Lower lobe of right lung (tissue), 2 donors: ENCODE measurements at regions not wholly inside any gene's neighbourhood (a gene's known extent, or its start where the extent isn't known, plus 50 kb on each side); places are given as distances from the start of the nearest gene placed in this dataset.
"Not testable (repeated sequence)": the region's sequence is repeated elsewhere in the genome, so short reads cannot be mapped to it uniquely, and the experiment has no call there.

ENCODE experiments used
- ATAC-seq, 2 donors: fragments of 200-7000 bp; cut with Tn5 transposase; one replicate each; pipeline ENCODE4 v1.9.1; 2020 to 2022; ENCODE audit warnings: mild to moderate bottlenecking in 2 of 2, moderate library complexity in 2 of 2
- DNase-seq: peaks from one replicate; pipeline ENCODE4 v3.0.0-alpha.2; 2020
- H3K27ac ChIP-seq: fragments of 200-600 bp; one replicate; pipeline ENCODE4 v1.8.0; 2022
- H3K27me3 ChIP-seq: fragments of 200-600 bp; one replicate; pipeline ENCODE4 v1.8.0; 2022; ENCODE audit warnings: low read depth
- H3K36me3 ChIP-seq: fragments of 200-600 bp; one replicate; pipeline ENCODE4 v1.8.0; 2022; ENCODE audit warnings: mild to moderate bottlenecking
- H3K4me1 ChIP-seq: fragments of 200-600 bp; one replicate; pipeline ENCODE4 v1.8.0; 2022
- H3K4me3 ChIP-seq: fragments of 200-600 bp; one replicate; pipeline ENCODE4 v1.8.0; 2022; ENCODE audit warnings: mild to moderate bottlenecking
- H3K9me3 ChIP-seq: fragments of 200-600 bp; one replicate; pipeline ENCODE4 v1.8.0; 2022
- CTCF ChIP-seq: fragments of 200-600 bp; IDR thresholded peaks from one replicate; pipeline ENCODE4 v1.8.0; 2022; ENCODE audit warnings: antibody characterized with exemption, mild to moderate bottlenecking
- intact Hi-C: fragments of 100-400 bp; cut with DNase I; formaldehyde crosslinking; loops from one replicate; pipeline ENCODE4 v1.11.0; 2022
- donor health status: DM: no; HTN: yes; CAD: no; lungs with severe emphysema.

- Histone ChIP-seq H3K4me1 (no peaks in the 10 kb centered on the region), H3K36me3 (no peaks in the 10 kb centered on the region), H3K9me3 (no peaks in the 10 kb centered on the region), H3K27ac (no peak overlapping the region), H3K27me3 (no peaks in the 10 kb centered on the region), H3K4me3 (no peak overlapping the region)
- DNase-seq (no peak), ATAC-seq (no peak)
- intact Hi-C loops, result no loop called here
- no peak for TF ChIP-seq CTCF
Measured at GRCh38 chr22:26939466-26939865, 282.1 kb downstream of the MIAT start.

GRCh38 chr22:26941896-26942636 is 284.7 kb downstream of the MIAT start:
- no peaks in the 10 kb centered on the region for H3K9me3 ChIP-seq
- H3K27ac ChIP-seq, result no peak overlapping the region
- H3K4me3 ChIP-seq, result no peak overlapping the region
- H3K36me3 ChIP-seq, result no peaks in the 10 kb centered on the region
- H3K27me3 ChIP-seq, result no peaks in the 10 kb centered on the region
- H3K4me1 ChIP-seq, result no peaks in the 10 kb centered on the region
- ATAC-seq (no peak), DNase-seq (no peak)
- intact Hi-C loops, result no loop called here
- TF ChIP-seq CTCF, result no peak

- Histone ChIP-seq H3K9me3 (no peaks in the 10 kb centered on the region), H3K27ac (no peak overlapping the region), H3K4me1 (no peaks in the 10 kb centered on the region), H3K27me3 (no peaks in the 10 kb centered on the region), H3K4me3 (no peak overlapping the region), H3K36me3 (no peaks in the 10 kb centered on the region)
- ATAC-seq, result no peak
- intact Hi-C loops, result no loop called here
- no peak for DNase-seq
- TF ChIP-seq CTCF, result no peak
Measured at GRCh38 chr22:26942637-26942957, 285.2 kb downstream of the MIAT start.

- intact Hi-C loops, result no loop called here
- DNase-seq (no peak), ATAC-seq (no peak)
- Histone ChIP-seq H3K4me3 (no peak overlapping the region), H3K36me3 (no peaks in the 10 kb centered on the region), H3K4me1 (no peaks in the 10 kb centered on the region), H3K27ac (no peak overlapping the region), H3K9me3 (no peaks in the 10 kb centered on the region), H3K27me3 (no peaks in the 10 kb centered on the region)
- TF ChIP-seq CTCF, result no peak
Measured at GRCh38 chr22:26945565-26945964, 288.2 kb downstream of the MIAT start.

- intact Hi-C loops, result no loop called here
- Histone ChIP-seq H3K27me3 (peaks cover 7% of the 10 kb centered on the region), H3K4me1 (no peaks in the 10 kb centered on the region), H3K9me3 (no peaks in the 10 kb centered on the region), H3K36me3 (no peaks in the 10 kb centered on the region), H3K4me3 (no peak overlapping the region), H3K27ac (no peak overlapping the region)
- DNase-seq (no peak), ATAC-seq (no peak)
- TF ChIP-seq CTCF, result no peak
Measured at GRCh38 chr22:26949193-26949592, 291.8 kb downstream of the MIAT start.

- H3K4me3 ChIP-seq, H3K36me3 ChIP-seq, H3K9me3 ChIP-seq, H3K4me1 ChIP-seq, H3K27ac ChIP-seq, DNase-seq, ATAC-seq, intact Hi-C loops: not testable (repeated sequence)
- peaks cover 12% of the 10 kb centered on the region for H3K27me3 ChIP-seq
Measured at GRCh38 chr22:26951139-26951538, 293.8 kb downstream of the MIAT start.
